GM19372 (cell line): ENCODE measurements at regions not wholly inside any gene's neighbourhood (a gene's known extent, or its start where the extent isn't known, plus 50 kb on each side); places are given as distances from the start of the nearest gene placed in this dataset.

Experiments
- ATAC-seq: cut with Tn5 transposase; IDR thresholded peaks from one replicate; pipeline ENCODE4 v1.9.1; 2021; ENCODE audit warnings: mild to moderate bottlenecking, low read depth, moderate library complexity; ENCODE audit not compliant: unreplicated experiment

DNA sequence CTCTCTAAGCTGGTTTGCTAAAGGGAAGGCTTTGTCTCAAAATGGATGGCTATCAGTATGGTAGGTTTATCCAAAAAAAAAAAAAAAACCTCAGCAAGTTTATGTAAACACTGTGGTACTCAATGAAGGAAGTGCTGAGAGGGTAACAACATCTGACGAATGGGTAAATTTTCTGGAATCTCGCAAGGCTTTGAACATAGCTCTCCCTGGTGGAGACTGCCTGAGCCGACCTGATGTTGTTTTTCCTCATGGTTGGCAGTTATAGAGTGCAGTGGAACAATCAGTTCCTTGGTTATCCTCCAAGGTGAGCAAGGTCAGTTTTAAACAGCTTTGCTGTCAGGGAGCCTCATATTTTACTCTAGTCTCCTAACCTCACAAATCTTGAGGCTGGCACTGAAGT lies 94.6 kb downstream of the ZPLD1 start:
- no peak for ATAC-seq

DNA sequence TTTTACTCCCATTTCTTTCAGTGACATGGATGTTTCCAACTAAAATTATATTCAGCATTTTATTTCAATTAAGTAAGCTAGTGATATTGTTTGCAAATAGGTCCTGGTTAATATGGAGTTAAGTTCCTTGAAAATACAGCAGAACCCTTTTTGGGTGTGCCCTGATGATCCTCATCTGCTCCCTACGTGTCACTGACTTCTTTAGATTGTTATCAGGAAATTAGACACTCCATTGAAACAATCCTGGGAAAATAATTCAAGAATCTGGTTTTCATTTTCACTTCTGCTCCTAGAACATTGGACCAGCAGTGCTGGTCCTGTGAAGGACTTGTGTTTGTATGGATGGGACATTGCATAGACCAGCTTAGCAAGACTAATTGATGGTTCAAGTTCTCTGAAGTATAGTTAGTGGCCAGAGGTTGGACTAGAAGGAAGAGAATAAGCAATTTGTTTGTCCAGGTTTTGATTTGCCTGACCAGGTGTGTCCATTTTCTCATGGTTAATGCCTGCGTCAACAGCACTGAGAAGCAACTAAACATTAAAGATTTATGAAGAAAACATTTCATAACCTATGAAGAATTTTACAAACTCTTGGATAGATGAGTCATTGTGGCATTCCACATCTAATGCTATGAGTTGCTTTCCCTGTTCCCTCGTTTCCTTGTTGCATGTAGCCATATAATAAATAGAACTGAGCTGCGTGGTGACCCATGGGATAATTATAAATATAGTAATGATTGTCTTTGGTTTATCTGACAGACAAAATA lies 95.8 kb downstream of the ZPLD1 start:
- ATAC-seq = no peak

DNA sequence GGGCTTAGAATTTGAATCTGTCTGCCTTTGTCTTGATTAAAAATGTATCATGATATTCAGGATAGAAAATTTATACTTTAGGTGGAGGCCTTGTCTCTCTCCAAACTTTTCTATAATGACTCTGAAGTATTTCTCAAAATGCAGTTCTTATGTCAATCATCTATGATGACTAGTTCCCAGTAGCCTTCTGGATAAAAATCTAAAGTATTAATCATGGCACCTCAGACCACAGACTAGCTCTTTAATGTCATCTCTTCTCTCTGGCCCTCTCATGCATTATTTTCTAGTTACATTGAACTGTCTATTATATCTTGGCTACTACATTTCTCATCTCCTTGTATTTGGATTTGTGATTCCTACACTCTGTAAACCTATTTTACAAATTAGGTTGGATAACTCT lies 96.9 kb downstream of the ZPLD1 start:
- no peak for ATAC-seq

DNA sequence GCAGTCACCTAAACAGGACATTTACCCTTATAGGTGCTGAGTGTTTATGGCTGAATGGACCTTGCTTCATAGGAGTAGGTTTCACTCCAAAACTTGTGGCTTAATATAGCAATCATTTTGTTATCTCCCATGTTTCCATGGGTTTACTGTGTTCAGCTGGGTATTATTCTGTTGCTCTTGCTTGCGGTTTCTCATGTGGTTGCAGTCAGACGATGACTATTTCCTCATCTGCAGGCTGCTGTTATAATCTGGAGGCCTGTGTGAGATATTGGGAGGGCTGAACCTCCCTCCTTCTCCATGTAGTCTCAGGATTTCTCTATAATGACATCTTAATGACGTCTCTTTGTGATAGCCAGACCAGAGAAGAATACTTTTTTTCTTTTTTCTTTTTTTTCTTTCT lies 98.1 kb downstream of the ZPLD1 start:
- no peak for ATAC-seq

DNA sequence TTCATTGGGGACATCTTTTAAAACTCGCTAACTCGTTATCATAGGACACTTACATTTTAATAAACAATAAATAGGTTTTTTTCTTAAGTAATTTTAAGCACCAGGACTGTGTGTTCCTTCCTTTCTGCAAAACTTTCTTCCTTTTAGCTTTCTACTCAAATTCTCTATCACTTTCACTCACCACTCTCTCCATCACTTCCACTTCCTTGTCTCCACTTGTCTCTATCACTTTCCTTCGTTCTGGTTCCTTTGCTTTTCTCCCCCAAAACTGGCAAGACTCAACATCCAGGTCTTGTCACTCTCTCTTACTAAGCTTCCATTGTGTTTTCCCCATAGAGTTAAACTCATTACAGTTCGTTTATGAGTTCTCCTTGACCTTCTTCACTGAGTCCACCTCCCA lies 99.0 kb downstream of the ZPLD1 start:
- no peak for ATAC-seq

DNA sequence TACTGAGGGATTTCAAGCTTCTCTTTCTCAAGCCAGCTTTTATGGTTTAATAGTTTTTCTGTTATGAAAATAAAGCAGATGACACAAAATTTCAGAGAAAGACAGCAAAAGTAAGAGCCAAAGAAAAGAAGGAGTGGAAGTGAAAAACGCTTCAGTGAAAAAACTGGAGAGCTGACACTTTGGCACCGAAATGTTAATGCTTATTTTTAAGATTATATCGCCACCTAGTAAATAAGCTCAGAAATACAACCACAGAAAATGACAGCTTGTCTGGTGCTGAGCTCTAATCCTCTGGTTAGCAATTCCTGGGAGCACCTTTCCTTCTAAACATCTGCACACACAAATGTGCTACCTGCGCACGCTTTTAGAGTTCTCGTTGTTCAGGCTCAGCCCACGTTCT lies 101.6 kb downstream of the ZPLD1 start:
- ATAC-seq = peak; percentile 64

DNA sequence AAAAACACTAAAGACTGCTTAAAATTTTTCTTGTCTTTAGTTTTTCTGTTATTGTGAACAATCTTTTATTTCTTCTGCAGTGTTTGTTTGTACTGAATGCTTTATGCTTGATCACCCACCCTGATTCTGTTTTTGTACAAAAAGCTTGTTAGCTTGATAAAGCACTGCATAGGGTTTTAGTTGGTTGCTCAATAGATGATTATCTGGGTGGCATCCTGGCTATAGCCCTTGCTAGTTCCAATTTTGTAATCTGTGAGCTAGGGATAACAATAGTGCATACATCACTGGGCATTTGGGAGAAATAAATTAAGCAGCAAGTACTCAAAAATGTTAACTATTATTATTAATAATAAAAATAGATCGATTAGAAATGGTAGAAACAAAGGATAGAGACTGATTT lies 102.3 kb downstream of the ZPLD1 start:
- ATAC-seq = no peak

DNA sequence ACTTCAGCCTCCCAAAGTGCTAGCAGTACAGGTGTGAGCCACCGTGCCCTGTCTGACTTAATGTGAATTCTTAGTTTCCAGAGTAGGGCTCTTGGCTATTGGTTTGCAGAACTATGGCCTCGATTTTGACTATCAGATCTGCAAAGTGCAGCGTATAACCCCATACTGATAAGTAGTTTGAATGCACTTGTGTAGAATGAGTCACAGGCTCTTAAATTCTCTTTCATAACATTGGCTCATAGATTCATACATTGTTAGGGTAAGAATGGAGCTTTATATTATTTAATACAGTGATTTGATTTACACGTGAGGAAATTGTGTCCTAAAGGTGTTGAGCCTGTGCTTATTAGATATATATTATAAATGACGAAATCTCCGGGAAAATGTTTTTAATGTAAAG lies 109.9 kb downstream of the ZPLD1 start:
- ATAC-seq = no peak

DNA sequence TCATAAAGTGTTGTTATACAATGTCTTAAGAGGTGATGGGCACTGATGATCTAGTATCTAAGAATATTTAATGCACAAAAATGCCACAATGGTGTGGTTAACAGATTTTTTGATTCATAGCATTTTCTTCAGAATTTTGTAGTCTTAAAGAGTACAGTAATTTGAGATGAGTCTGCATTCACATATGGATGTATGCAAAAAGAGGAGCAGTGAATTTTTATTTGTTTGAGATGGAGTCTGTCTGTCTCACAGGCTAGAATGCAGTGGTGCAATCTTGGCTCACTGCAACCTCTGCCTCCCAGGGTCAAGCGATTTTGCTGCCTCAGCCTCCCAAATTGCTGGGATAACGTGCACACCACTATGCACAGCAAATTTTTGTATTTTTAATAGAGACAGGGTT lies 110.5 kb downstream of the ZPLD1 start:
- ATAC-seq = no peak

DNA sequence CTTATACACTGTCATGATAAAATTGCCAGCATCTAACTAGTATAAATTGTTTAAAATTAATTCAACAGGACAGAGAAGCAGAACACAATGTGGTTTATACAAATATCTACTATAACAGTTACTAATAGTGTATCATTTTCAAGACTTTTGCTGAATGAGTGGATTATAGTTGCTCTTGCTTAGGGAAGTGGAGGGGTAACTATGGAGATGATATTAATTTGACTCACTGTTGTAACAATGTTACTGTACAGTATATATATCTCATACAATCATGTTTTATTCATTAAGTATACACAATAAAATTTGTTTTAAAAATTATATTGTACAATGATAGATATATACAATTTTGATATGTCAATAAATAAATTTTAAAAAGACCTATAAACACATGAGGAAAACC lies 119.1 kb downstream of the ZPLD1 start:
- no peak for ATAC-seq

DNA sequence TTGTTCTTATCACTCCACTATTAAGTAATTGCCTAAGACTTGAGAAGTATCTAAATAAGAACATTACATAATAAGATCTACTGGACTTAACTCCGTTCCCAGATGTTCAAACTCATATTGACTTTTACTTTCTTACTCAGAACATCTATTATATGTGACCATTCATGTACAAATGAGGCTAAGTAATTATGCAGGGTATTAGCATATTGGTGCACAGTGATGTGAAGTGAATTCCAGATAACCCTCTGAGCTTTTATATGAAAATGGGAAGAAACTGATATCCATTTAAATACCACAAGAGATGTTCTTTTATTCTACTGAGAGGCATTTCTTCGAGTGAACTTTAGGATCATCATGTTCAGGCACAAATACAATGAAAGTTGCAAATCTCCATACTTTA lies 135.7 kb downstream of the ZPLD1 start:
- no peak for ATAC-seq

DNA sequence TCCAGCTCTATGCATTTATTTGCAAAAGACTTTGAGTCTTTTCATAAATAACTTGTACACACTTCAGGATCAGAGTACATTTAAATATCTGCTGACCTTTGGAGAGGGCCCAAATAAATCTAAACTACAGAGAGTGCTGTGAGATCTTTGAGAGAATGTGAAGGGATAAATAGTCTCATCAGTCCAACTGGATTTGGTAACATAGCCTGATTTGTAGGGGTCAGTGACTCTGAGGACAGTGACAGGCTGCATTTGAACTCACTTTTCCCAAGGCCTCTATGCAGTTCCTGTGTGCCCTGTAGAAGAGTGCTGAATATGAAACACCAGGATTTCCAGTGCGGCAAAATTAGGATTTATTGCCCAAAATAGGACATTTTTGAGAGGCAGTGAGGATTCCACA lies 136.2 kb downstream of the ZPLD1 start:
- no peak for ATAC-seq

DNA sequence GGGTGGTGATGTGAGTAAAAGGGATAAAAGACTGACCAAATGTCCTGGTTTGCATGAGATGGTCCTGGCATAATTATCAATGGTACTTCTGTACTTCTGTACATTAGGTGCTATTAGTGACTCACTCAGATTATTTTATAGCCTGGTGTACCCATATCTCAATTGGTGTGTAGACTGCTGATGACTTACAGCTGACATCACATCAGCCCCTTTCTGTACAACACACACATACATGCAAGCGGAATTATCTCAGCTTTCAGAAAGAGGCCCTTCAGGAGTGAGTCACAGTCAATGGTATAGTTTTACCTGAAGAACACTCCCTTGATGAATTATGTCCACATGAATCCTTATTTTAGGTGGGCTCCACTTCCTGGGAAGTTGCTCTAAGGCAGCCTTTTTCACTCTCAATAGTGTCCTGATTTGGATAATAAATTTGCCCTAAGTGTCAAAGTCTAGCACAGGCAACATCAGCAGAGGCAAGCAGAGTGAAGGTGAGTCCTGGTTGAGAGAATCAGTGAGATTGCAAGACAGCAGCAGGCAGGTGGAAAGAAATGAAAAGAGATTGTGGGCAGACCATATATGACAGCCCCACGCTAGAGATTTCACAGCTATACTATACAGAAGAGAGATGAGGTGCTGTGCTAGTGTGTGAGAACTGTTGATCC lies 137.0 kb downstream of the ZPLD1 start:
- ATAC-seq = no peak

DNA sequence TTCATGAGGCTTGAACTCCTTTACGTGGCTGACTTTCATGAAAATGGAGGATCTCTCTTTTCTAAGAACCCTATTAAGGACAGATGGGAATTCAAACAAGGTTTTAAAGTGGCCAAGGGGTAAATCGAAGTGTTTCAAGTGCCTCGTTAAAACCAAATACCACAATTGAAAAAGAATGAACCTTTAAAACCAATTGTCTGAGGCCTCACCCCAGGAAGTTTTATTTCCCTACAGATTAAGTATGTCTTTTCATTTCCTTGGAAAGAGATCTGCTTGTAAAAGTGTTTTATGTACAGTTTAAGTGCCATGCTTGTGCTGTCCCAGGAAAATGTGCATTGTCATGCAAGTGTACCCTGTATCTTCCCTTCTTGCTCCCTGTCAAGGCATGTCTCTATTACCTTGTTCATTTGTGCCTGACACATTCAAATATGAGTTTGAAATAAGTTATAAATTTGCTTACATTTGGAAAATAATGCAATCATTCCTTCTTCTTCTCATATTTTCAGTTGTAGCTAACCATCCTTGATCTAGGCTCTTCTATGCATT lies 138.7 kb downstream of the ZPLD1 start:
- no peak for ATAC-seq

DNA sequence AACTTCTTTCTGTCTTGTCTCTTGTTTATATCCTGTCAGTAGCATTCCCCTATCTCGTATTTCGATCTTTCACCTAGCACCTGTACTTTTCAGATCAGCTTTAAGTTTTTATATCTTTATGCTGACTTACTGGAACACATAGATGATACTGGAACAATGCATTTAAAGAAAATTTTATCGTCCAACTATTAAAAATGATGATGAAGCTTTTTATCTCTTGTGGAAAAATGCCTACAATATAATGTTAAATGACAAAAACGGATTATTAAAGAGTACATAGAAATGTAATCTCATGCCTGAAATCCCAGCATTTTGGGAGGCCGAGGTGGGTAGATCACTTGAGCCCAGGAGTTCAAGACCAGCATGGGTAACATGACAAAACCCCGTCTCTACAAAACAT lies 139.5 kb downstream of the ZPLD1 start:
- ATAC-seq = no peak

DNA sequence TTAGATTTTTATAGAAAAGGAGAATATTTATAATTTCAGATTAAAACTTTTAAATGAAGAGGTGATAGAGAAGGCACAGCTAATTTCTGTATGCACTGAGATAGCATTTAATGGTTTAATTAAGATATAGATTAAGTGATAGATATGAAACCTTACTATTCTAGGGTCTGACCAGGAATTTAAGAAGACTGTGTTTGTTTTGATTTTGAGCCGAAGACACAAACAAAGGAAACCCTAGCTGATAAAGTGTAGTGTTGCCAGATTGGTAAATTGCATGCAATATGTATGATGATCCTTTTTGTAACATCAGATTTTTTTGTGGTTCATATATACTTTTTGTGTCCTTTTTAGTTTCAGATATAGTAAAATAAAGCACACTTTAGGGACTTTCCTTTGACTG lies 141.8 kb downstream of the ZPLD1 start:
- ATAC-seq = no peak

DNA sequence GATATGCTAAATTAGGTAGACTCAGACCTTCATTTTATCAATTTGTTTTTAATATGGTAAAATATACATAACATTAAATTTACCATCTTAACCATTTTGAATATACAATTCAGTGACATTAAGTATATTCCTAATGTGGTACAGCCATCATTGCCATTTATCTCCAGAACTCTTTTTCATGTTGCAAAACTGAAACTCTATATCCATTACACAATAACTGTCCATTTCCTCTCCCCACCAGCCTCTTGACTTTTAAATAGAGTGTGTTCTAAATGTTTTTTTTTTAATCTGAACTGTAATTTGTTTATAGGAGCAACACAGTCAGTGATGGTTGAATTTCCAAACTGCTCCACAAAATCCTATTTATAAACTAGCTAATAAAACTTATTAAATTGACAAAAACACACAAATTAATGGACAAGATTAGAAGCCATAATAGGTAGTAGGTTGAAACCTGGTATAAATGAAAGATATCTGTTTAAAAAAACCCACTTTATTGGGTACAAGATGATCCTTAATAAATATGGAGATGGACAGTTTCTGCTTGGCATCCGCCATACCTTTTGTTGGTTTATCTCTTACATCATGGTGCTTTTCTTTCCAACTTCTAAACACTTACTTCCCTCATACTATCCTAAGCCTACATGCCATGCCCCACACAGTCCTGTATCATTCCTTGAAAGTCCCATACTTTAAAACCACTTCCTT lies 142.4 kb downstream of the ZPLD1 start:
- no peak for ATAC-seq

DNA sequence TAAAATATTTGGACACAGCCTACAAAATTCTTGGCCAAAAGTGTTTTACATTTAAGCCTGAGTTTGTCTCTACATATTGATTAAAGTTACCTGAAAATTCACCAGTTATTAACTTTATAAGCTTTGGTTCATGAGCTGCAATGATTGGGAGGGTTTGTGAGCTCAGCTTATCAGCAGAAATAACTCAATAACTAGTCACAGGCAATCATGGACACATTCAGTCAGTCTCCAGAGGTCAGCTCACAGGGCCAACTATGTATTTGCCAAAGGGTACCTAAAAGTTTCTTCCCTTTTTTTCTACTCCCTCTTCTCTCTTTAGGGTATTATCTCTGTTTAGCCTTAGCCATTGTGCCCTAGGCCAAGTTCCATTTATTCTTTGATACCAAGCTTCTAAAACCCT lies 145.9 kb downstream of the ZPLD1 start:
- ATAC-seq = no peak

DNA sequence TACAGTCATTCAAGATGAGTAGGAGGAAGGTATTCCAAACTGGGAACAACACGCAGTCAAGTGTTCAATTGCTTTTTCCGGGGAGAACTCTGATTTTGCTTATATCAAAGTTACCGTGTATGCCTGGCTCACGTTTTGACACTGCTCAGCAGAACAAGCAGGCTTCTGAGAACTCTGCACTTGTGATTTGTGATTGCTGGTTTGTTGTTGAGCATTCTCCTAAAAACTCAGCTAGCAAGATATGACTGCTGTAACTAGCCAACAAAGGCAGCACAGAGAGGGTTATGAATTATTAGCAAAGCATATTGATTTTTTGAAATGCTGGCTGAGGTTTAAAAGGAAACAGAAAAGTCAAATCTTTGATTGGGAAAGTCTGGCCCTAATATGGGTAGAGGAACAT lies 151.7 kb downstream of the ZPLD1 start:
- no peak for ATAC-seq

DNA sequence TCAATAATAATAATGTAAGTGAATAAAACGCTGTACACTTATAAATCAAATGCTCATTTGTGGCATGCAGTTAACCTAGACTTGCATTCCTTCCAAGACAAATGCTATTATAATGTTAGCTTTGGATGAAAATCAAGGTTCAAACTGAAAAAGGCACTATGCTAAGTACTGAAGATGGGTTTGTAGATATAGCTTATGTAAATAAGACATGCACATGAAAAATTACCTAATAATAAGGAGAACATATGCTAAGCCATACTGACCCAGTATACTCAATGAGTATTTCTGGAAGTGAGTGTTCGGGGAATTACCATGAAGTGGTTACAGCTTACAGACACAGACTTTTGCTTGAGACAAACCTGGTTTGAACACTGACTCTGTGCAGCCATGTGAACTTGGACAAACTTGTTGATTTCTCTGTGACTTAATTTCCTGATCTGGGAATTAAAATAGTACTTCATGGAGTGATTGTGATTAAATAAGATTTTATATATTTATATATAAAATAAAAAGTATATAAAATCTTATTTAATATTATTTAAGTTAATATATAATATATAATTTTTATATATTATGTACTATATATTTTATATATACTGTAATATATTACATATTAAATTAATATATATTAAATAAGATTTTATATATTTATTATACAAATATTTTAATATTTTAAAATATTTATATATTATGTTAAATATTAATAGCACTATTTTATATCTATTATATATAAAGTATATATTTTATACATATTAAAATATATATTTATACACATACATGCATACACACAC lies 159.2 kb downstream of the ZPLD1 start:
- no peak for ATAC-seq

DNA sequence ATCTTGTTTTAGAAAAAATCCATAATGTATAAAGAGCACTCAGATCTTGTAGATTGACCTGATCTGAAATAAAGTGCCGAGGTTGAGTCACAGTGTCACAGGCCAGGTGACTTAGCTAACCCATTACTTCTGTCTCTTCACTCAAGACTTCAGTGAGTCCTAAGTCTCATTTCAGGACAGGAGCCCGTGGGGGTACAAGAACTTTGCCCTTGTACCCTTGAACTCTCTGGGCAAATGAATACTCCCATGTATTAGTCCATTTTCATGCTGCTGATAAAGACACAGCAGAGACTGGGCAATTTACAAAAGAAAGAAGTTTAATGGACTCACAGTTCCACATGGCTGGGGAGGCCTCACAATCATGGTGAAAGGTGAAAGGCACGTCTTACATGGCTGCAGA lies 160.2 kb downstream of the ZPLD1 start:
- no peak for ATAC-seq
